Activated CD4-positive, alpha-beta T cell treated with anti-CD3 and anti-CD28 coated beads for 36 hours (primary cell): ENCODE measurements at regions not wholly inside any gene's neighbourhood (a gene's known extent, or its start where the extent isn't known, plus 50 kb on each side); places are given as distances from the start of the nearest gene placed in this dataset.

Experiments used
- ATAC-seq: fragments of 200-7000 bp; cut with Tn5 transposase; one replicate; pipeline ENCODE4 v1.10.0; 2021; ENCODE audit warnings: mild to moderate bottlenecking, moderate library complexity
- CTCF ChIA-PET: fragments of 350-600 bp; sonication (Branson Sonifier 250); formaldehyde crosslinking; loops from one replicate; lab custom pipeline; 2021; ENCODE audit warnings: antibody characterized with exemption; lab: Charles Lee
- POLR2A ChIA-PET: fragments of 350-600 bp; sonication (Branson Sonifier 250); formaldehyde crosslinking; loops from one replicate; lab custom pipeline; 2021; ENCODE audit warnings: antibody characterized with exemption, inconsistent platforms; lab: Charles Lee
- DNase-seq: peaks from one replicate; pipeline ENCODE4 v3.0.0-alpha.2; 2020
- H3K27ac Mint-ChIP-seq: one replicate; pipeline ENCODE4 v1.8.0; 2021; ENCODE audit warnings: mixed read lengths
- H3K27me3 Mint-ChIP-seq: one replicate; pipeline ENCODE4 v1.8.0; 2021; ENCODE audit warnings: mixed read lengths
- H3K36me3 Mint-ChIP-seq: one replicate; pipeline ENCODE4 v1.8.0; 2021; ENCODE audit warnings: low read depth, mixed read lengths
- H3K4me1 Mint-ChIP-seq: one replicate; pipeline ENCODE4 v1.8.0; 2021; ENCODE audit warnings: mixed read lengths
- H3K4me3 Mint-ChIP-seq: one replicate; pipeline ENCODE4 v1.8.0; 2021; ENCODE audit warnings: mild to moderate bottlenecking, moderate library complexity, mixed read lengths
- H3K9me3 Mint-ChIP-seq: one replicate; pipeline ENCODE4 v1.8.0; 2021; ENCODE audit warnings: low read depth, mixed read lengths
- intact Hi-C, 2 experiments: fragments of 100-400 bp; cut with DNase I in 1 of 2; cut with micrococcal nuclease in 1 of 2; formaldehyde crosslinking; loops; one replicate each; pipeline versions ENCODE4 v1.14.2 to v1.15.1; 2022 to 2024; cut with DNase I, micrococcal nuclease

DNA sequence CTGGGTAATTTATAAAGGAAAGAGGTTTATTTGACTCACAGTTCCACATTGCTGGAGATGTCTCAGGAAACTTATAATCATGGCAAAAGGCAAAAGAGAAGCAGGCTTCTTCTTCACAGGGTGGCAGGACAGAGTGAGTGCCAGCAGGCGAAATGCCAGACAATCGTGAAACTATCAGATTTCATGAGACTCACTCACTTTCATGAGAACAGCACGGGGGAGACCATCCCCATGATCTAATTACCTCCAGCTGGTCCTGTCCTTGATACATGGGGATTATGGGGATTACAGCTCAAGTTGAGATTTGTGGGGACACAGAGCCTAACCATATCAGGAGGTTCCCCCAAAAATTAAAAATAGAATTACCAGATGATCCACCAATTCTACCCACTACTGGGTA is 675.5 kb upstream of the SLC8A1 start:
- CTCF ChIA-PET = no interaction called here
- Mint-ChIP-seq H3K4me3 (no peak overlapping the region), H3K9me3 (peaks cover 2% of the 10 kb centered on the region), H3K36me3 (no peaks in the 10 kb centered on the region), H3K27me3 (no peaks in the 10 kb centered on the region), H3K27ac (no peak overlapping the region), H3K4me1 (no peaks in the 10 kb centered on the region)
- DNase-seq (no peak), ATAC-seq (no peak)
- intact Hi-C loops = no loop called here
- POLR2A ChIA-PET = no interaction called here

DNA sequence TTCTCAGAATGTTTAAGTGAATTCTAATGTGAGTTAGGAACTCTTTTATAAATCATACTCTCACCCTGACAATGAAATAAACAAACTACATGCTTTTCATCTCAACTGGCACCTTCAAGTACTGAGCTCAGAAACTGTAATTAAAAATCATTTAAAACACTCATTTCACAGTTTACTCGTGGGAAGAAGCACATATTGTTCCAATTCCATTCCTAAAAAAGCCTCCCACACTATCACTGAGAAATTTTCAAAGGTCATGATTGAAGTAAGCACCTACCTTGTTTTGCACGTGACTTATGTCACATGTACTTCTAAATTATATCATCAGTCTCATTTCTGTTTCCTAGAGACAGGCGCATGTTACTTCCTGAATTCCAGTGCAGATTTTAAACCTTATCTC is 678.1 kb upstream of the SLC8A1 start:
- H3K27me3 Mint-ChIP-seq = no peaks in the 10 kb centered on the region
- CTCF ChIA-PET = interaction anchor here (0.7 to 0.8 kb wide), 2 partner anchors 46 to 418 kb away, joined by 3 to 5 read pairs; no protein-coding TSS in a partner anchor

DNA sequence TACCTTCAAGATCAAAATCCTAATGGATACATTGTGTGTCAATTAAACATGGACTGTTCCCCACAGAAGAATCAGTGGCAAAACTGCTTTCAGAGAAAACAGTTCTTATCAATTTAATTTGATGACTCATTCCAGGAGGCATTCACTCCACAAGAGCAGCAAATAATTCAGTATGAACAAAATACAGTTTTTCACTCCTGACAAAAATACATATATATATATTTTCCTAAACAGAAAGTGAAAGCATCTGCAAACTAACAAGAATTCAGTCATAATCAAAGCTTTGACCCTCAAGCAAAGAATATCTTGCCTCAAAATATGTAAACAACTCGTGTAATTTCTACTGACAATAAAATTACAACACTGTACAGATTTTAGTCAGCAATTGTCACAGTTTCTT is 685.1 kb upstream of the SLC8A1 start:
- no peaks in the 10 kb centered on the region for H3K4me1 Mint-ChIP-seq
- CTCF ChIA-PET = no interaction called here
- no peak overlapping the region for H3K4me3 Mint-ChIP-seq
- H3K27ac Mint-ChIP-seq = no peak overlapping the region
- no peaks in the 10 kb centered on the region for H3K9me3 Mint-ChIP-seq
- intact Hi-C loops = no loop called here
- POLR2A ChIA-PET = no interaction called here
- no peak for ATAC-seq
- no peak for DNase-seq
- H3K36me3 Mint-ChIP-seq = no peaks in the 10 kb centered on the region
- no peaks in the 10 kb centered on the region for H3K27me3 Mint-ChIP-seq

More for the DNA sequence above, 678.1 kb upstream of the SLC8A1 start:
- Mint-ChIP-seq H3K9me3 (peaks cover 2% of the 10 kb centered on the region), H3K4me3 (no peak overlapping the region), H3K4me1 (no peaks in the 10 kb centered on the region), H3K36me3 (no peaks in the 10 kb centered on the region), H3K27ac (no peak overlapping the region)
- ATAC-seq (no peak), DNase-seq (no peak)
- intact Hi-C loops = no loop called here
- POLR2A ChIA-PET = no interaction called here

DNA sequence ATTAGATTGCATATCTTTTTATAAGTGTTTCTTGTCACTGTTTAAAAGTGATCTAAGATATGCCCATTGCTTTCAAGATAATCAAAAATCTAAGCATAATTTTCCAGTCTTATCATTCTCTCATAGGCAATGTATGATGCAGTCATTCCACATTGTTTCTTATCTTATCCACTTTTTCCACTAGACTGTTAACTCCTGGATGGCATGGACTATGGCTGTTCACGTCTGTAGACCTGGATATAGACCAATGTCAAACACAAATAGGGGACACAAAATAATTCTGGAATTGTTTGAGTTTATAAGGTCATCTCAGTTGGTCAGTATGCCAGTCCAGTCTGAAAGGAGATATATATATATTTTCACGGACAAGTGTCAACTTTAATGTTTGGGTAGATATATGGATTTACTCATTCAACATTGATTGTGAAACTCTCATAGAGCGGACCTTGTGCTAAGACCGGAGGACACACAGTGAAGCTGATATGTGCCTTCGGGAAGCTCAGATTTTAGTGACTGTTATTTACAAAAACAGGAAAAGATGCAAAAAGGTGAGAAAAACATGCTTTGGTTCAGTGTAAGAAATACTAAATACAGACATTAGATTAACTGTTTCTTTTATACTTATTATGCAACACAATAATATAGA is 689.4 kb upstream of the SLC8A1 start:
- no peaks in the 10 kb centered on the region for H3K4me1 Mint-ChIP-seq
- no peak overlapping the region for H3K27ac Mint-ChIP-seq
- no peak for ATAC-seq
- H3K27me3 Mint-ChIP-seq = no peaks in the 10 kb centered on the region
- ChIA-PET POLR2A (no interaction called here), CTCF (no interaction called here)
- no peaks in the 10 kb centered on the region for H3K36me3 Mint-ChIP-seq
- intact Hi-C loops = no loop called here
- no peaks in the 10 kb centered on the region for H3K9me3 Mint-ChIP-seq
- no peak for DNase-seq
- no peak overlapping the region for H3K4me3 Mint-ChIP-seq

- no peaks in the 10 kb centered on the region for H3K9me3 Mint-ChIP-seq
- H3K27me3 Mint-ChIP-seq = no peaks in the 10 kb centered on the region
- CTCF ChIA-PET = no interaction called here
- ATAC-seq = no peak
- intact Hi-C loops = no loop called here
- no peaks in the 10 kb centered on the region for H3K36me3 Mint-ChIP-seq
- H3K4me1 Mint-ChIP-seq = no peaks in the 10 kb centered on the region
- H3K27ac Mint-ChIP-seq = no peak overlapping the region
- POLR2A ChIA-PET = no interaction called here
- no peak for DNase-seq
- no peak overlapping the region for H3K4me3 Mint-ChIP-seq
Measured at GRCh38 chr2:41142478-41142877, 690.6 kb upstream of the SLC8A1 start.

DNA sequence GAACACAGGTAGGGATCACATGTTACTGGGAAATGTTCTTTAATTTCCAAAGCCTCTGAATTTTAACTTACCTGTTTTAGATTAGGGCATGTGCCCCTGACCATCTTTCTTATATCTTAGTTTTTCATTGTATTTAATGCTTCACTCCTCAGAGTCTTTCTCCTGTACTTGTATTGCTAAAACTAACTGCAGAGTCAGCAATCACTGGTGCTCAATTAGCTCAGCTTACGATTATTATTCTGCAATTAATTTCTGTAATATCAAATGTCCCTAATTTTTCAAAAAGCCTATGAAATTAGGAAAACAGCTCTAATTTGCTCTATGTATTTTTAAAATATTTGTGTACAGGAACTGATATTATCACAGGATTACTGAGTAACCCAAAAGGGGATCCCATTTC is 693.2 kb upstream of the SLC8A1 start:
- CTCF ChIA-PET = no interaction called here
- Mint-ChIP-seq H3K4me1 (no peaks in the 10 kb centered on the region), H3K9me3 (no peaks in the 10 kb centered on the region), H3K27me3 (no peaks in the 10 kb centered on the region), H3K27ac (no peak overlapping the region), H3K4me3 (no peak overlapping the region), H3K36me3 (no peaks in the 10 kb centered on the region)
- no peak for ATAC-seq
- POLR2A ChIA-PET = no interaction called here
- DNase-seq = no peak
- intact Hi-C loops = no loop called here

DNA sequence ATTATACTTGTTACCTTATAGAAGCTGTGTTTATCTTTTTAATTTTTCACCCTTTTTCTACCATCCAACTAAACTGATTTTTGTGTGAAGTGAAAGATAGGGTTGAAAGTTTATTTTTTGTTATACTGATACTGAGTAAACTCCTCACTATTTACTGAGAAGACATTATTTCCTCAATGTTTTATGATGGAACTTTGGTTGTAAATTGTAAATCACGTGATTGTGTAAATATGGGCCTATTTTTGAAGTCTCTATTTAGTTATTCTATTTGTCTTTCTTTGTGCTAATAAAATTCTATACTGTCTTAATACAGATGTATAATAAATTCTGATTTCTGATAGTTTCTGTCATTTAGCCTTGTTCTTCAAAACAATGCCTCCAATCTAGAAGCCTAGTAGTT is 697.2 kb upstream of the SLC8A1 start:
- DNase-seq (no peak), ATAC-seq (no peak)
- intact Hi-C loops = no loop called here
- ChIA-PET CTCF (no interaction called here), POLR2A (no interaction called here)
- H3K9me3 Mint-ChIP-seq = no peaks in the 10 kb centered on the region
- no peak overlapping the region for H3K4me3 Mint-ChIP-seq
- H3K27ac Mint-ChIP-seq = no peak overlapping the region
- H3K36me3 Mint-ChIP-seq = no peaks in the 10 kb centered on the region
- no peaks in the 10 kb centered on the region for H3K4me1 Mint-ChIP-seq
- H3K27me3 Mint-ChIP-seq = no peaks in the 10 kb centered on the region

GRCh38 chr2:41151746-41152145 is 699.9 kb upstream of the SLC8A1 start:
- H3K9me3 Mint-ChIP-seq = peaks cover 2% of the 10 kb centered on the region
- no peak overlapping the region for H3K27ac Mint-ChIP-seq
- intact Hi-C loops = no loop called here
- ChIA-PET POLR2A (no interaction called here), CTCF (no interaction called here)
- no peak for ATAC-seq
- DNase-seq = no peak
- H3K4me3 Mint-ChIP-seq = no peak overlapping the region
- no peaks in the 10 kb centered on the region for H3K27me3 Mint-ChIP-seq
- no peaks in the 10 kb centered on the region for H3K36me3 Mint-ChIP-seq
- H3K4me1 Mint-ChIP-seq = no peaks in the 10 kb centered on the region

DNA sequence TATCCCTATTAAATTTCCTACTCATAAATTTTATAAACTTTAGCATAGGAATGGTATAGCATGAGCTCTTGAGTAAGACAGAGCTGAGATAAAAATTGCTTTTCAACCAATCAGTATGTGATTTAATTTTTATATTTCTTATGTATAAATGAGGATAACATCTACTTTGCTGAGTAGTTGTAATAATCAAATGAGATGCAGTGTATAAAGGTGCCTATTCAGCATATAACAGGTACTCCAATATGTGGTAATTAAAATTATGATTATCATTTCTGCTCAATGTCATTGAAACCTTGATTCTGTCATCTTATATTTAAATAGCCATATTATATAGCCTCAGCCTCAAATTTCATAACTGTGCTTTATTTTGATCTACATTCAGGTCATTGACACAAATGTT is 700.4 kb upstream of the SLC8A1 start:
- Mint-ChIP-seq H3K4me3 (no peak overlapping the region), H3K4me1 (no peaks in the 10 kb centered on the region), H3K27ac (no peak overlapping the region), H3K27me3 (no peaks in the 10 kb centered on the region), H3K9me3 (peaks cover 6% of the 10 kb centered on the region), H3K36me3 (no peaks in the 10 kb centered on the region)
- intact Hi-C loops = no loop called here
- POLR2A ChIA-PET = no interaction called here
- ATAC-seq (no peak), DNase-seq (no peak)
- CTCF ChIA-PET = interaction anchor here (0.6 kb wide), 1 partner anchor 1052 kb away, joined by 3 read pairs; no protein-coding TSS in a partner anchor

GRCh38 chr2:41160439-41160838 is 708.5 kb upstream of the SLC8A1 start:
- Mint-ChIP-seq H3K27me3 (no peaks in the 10 kb centered on the region), H3K4me3 (no peak overlapping the region), H3K36me3 (no peaks in the 10 kb centered on the region), H3K9me3 (peaks cover 6% of the 10 kb centered on the region), H3K27ac (no peak overlapping the region), H3K4me1 (no peaks in the 10 kb centered on the region)
- intact Hi-C loops = no loop called here
- CTCF ChIA-PET = no interaction called here
- DNase-seq (no peak), ATAC-seq (peak; percentile 49)
- POLR2A ChIA-PET = no interaction called here

GRCh38 chr2:41167014-41167413 is 715.1 kb upstream of the SLC8A1 start:
- Mint-ChIP-seq H3K27ac (no peak overlapping the region), H3K9me3 (no peaks in the 10 kb centered on the region), H3K27me3 (no peaks in the 10 kb centered on the region), H3K4me1 (no peaks in the 10 kb centered on the region), H3K4me3 (no peak overlapping the region), H3K36me3 (no peaks in the 10 kb centered on the region)
- DNase-seq (no peak), ATAC-seq (no peak)
- intact Hi-C loops = no loop called here
- ChIA-PET CTCF (no interaction called here), POLR2A (no interaction called here)

- Mint-ChIP-seq H3K9me3 (no peaks in the 10 kb centered on the region), H3K27me3 (no peaks in the 10 kb centered on the region), H3K27ac (no peak overlapping the region), H3K4me1 (no peaks in the 10 kb centered on the region), H3K36me3 (no peaks in the 10 kb centered on the region), H3K4me3 (no peak overlapping the region)
- ChIA-PET CTCF (no interaction called here), POLR2A (no interaction called here)
- DNase-seq (no peak), ATAC-seq (no peak)
- intact Hi-C loops = no loop called here
Measured at GRCh38 chr2:41169744-41170143, 717.9 kb upstream of the SLC8A1 start.

DNA sequence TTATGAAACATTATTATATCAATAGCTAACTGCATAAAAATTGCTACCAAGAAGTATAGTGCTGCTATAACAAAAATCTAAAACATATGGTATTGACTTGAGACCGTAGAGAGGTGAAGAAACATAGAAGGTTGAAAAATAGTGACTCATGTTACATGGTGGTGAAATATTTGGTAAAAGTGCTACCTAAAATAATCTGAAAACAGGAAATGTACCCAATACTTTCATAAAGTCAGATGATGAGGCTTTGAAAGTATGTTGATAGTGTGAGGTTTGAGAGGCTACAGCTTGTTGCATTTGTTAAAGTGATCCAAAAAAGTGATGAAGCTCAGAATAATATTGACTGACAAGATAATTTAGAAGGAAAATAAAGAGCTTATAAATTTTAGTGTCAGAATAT is 718.7 kb upstream of the SLC8A1 start:
- Mint-ChIP-seq H3K36me3 (no peaks in the 10 kb centered on the region), H3K27ac (no peak overlapping the region), H3K27me3 (no peaks in the 10 kb centered on the region), H3K9me3 (no peaks in the 10 kb centered on the region), H3K4me1 (no peaks in the 10 kb centered on the region), H3K4me3 (no peak overlapping the region)
- DNase-seq (no peak), ATAC-seq (no peak)
- CTCF ChIA-PET = no interaction called here
- POLR2A ChIA-PET = no interaction called here
- intact Hi-C loops = no loop called here
